IMR-90 (cell line): ENCODE measurements at regions not wholly inside any gene's neighbourhood (a gene's known extent, or its start where the extent isn't known, plus 50 kb on each side); places are given as distances from the start of the nearest gene placed in this dataset.

Source experiments
- ATAC-seq: fragments of 200-7000 bp; cut with Tn5 transposase; 2 replicates; pipeline ENCODE4 v1.9.1; 2020; ENCODE audit warnings: low read depth, mild to moderate bottlenecking, moderate library complexity
- BruUV-seq: library from RNA; stranded (reverse); fragments of 400-500 nt; replicated peaks from 2 replicates; lab custom pipeline; 2021; lab: Mats Ljungman, UMichigan
- CTCF ChIA-PET: fragments of 300-600 bp; formaldehyde crosslinking; extraction: SDS; loops from one replicate; lab custom pipeline; 2021; ENCODE audit warnings: antibody characterized with exemption; lab: Yijun Ruan, JAX
- POLR2A ChIA-PET: fragments of 300-600 bp; sonication (Branson Sonifier 250); formaldehyde crosslinking; loops from one replicate; lab custom pipeline; 2022; ENCODE audit warnings: antibody characterized with exemption; ENCODE audit not compliant: unreplicated experiment; lab: Charles Lee
- DNase-seq: peaks from one replicate; pipeline ENCODE4 v3.0.0; 2013
- H2AFZ ChIP-seq: replicated peaks from 2 replicates; pipeline ENCODE3; 2013; ENCODE audit warnings: low read length, mild to moderate bottlenecking; ENCODE audit not compliant: poor library complexity
- H2AK5ac ChIP-seq: 2 replicates; pipeline ENCODE4 v1.6.1; 2013; ENCODE audit warnings: low read depth, low read length, inconsistent platforms
- H2AK9ac ChIP-seq: replicated peaks from 2 replicates; pipeline ENCODE3; 2013; ENCODE audit warnings: mild to moderate bottlenecking, low read depth, low read length, moderate library complexity; ENCODE audit not compliant: poor library complexity
- H2BK120ac ChIP-seq: 2 replicates; pipeline ENCODE4 v1.6.1; 2013; ENCODE audit warnings: low read depth, low read length, inconsistent platforms
- H2BK15ac ChIP-seq: 3 replicates; pipeline ENCODE4 v1.6.1; 2013; ENCODE audit warnings: low read depth, low read length, inconsistent platforms
- H2BK20ac ChIP-seq: 2 replicates; pipeline ENCODE4 v1.6.1; 2013; ENCODE audit warnings: low read depth, mild to moderate bottlenecking, inconsistent platforms, low read length, moderate library complexity
- H2BK5ac ChIP-seq: 2 replicates; pipeline ENCODE4 v1.6.1; 2013; ENCODE audit warnings: mild to moderate bottlenecking, low read depth, low read length, inconsistent platforms; ENCODE audit not compliant: poor library complexity, severe bottlenecking
- H3K14ac ChIP-seq: replicated peaks from 2 replicates; pipeline ENCODE4 v1.6.1; 2013; ENCODE audit warnings: low read depth, low read length, inconsistent platforms
- H3K18ac ChIP-seq: 2 replicates; pipeline ENCODE4 v1.6.1; 2013; ENCODE audit warnings: low read depth, low read length, control low read depth
- H3K23ac ChIP-seq: 2 replicates; pipeline ENCODE4 v1.6.1; 2013; ENCODE audit warnings: low read depth, low read length, inconsistent platforms
- H3K27ac ChIP-seq: 2 replicates; pipeline ENCODE4 v1.5.1; 2013; ENCODE audit warnings: mild to moderate bottlenecking, control low read depth, low read length; ENCODE audit not compliant: insufficient read depth
- H3K27me3 ChIP-seq: 2 replicates; pipeline ENCODE4 v1.6.1; 2013; ENCODE audit warnings: low read length; ENCODE audit not compliant: control insufficient read depth, insufficient read depth
- H3K36me3 ChIP-seq: 2 replicates; pipeline ENCODE4 v1.6.1; 2013; ENCODE audit warnings: low read length, mixed read lengths; ENCODE audit not compliant: control insufficient read depth, insufficient read depth
- H3K4ac ChIP-seq: 2 replicates; pipeline ENCODE4 v1.6.1; 2013; ENCODE audit warnings: low read depth, low read length, inconsistent platforms
- H3K4me1 ChIP-seq: 2 replicates; pipeline ENCODE4 v1.6.1; 2013; ENCODE audit warnings: low read length, mixed read lengths; ENCODE audit not compliant: control insufficient read depth, insufficient read depth
- H3K4me2 ChIP-seq: 2 replicates; pipeline ENCODE4 v1.6.1; 2013; ENCODE audit warnings: low read depth, mild to moderate bottlenecking, control low read depth, low read length, moderate library complexity
- H3K4me3 ChIP-seq: 2 replicates; pipeline ENCODE4 v1.5.1; 2013; ENCODE audit warnings: low read depth, mild to moderate bottlenecking, control low read depth, low read length, moderate library complexity; ENCODE audit not compliant: insufficient read depth
- H3K56ac ChIP-seq: 2 replicates; pipeline ENCODE4 v1.6.1; 2013; ENCODE audit warnings: low read length, inconsistent platforms; ENCODE audit not compliant: insufficient read depth; ENCODE audit errors: extremely low read depth
- H3K79me1 ChIP-seq, 2 experiments: 2 replicates each; pipeline ENCODE4 v1.6.1; 2013; ENCODE audit warnings: low read length in 2 of 2, inconsistent platforms in 1 of 2, low read depth in 1 of 2
- H3K9ac ChIP-seq: 2 replicates; pipeline ENCODE4 v1.6.1; 2013; ENCODE audit warnings: low read depth, low read length, control low read depth
- H3K9me1 ChIP-seq: 2 replicates; pipeline ENCODE4 v1.6.1; 2013; ENCODE audit warnings: low read length, inconsistent platforms; ENCODE audit not compliant: insufficient read depth
- H3K9me3 ChIP-seq: 2 replicates; pipeline ENCODE4 v1.6.1; 2013; ENCODE audit warnings: low read length; ENCODE audit not compliant: control insufficient read depth, insufficient read depth
- H4K20me1 ChIP-seq: 2 replicates; pipeline ENCODE4 v1.6.1; 2013; ENCODE audit warnings: low read length, inconsistent platforms; ENCODE audit not compliant: insufficient read depth
- H4K5ac ChIP-seq: 2 replicates; pipeline ENCODE4 v1.6.1; 2013; ENCODE audit warnings: mild to moderate bottlenecking, low read depth, low read length, control low read depth
- H4K8ac ChIP-seq, 2 experiments: 2 replicates each; pipeline ENCODE4 v1.6.1; 2013; ENCODE audit warnings: low read depth in 2 of 2, low read length in 2 of 2, control low read depth in 1 of 2, inconsistent platforms in 1 of 2
- H4K91ac ChIP-seq: 2 replicates; pipeline ENCODE4 v1.6.1; 2013; ENCODE audit warnings: low read depth, low read length, inconsistent platforms; ENCODE audit not compliant: insufficient read depth
- ELK1 ChIP-seq: fragments of 150-350 bp; IDR thresholded peaks from 2 replicates; pipeline ENCODE4 v1.6.1; 2016; ENCODE audit warnings: low read depth, mild to moderate bottlenecking, low read length, moderate library complexity, borderline replicate concordance
- MXI1 ChIP-seq: IDR thresholded peaks from 2 replicates; pipeline ENCODE4 v1.6.1; 2012; ENCODE audit warnings: low read depth, mild to moderate bottlenecking, low read length, moderate library complexity, borderline replicate concordance
- RAD21 ChIP-seq: IDR thresholded peaks from 2 replicates; pipeline ENCODE4 v1.6.1; 2012; ENCODE audit warnings: low read length, improper control_type of control experiment
- SMC3 ChIP-seq: fragments of 150-350 bp; IDR thresholded peaks from 2 replicates; pipeline ENCODE4 v1.6.1; 2016; ENCODE audit warnings: low read depth, mild to moderate bottlenecking, antibody characterized with exemption, low read length, moderate library complexity
- WGBS, 2 experiments: methylation state at CpG; one replicate each; pipeline versions ENCODE4 v1.1.5 to v1.1.7; 2013; ENCODE audit warnings: missing lambda C conversion rate in 2 of 2; ENCODE audit not compliant: insufficient read length in 1 of 2; ENCODE audit errors: extremely low coverage in 2 of 2; 5-methylcytosine and 5-hydroxymethylcytosine counted together
- dilution Hi-C: fragments of 300-500 bp; cut with HindIII; formaldehyde crosslinking; loops from one replicate; pipeline ENCODE4 v1.14.3; 2018; ENCODE audit warnings: low sequenced_read_pairs; ENCODE audit not compliant: unreplicated experiment
- in situ Hi-C: fragments of 300-500 bp; cut with MboI; formaldehyde crosslinking; loops from 3 replicates; pipeline ENCODE4 v1.14.3; 2019; ENCODE audit warnings: low sequenced_read_pairs, inconsistent platforms, mixed read lengths
- intact Hi-C: fragments of 100-400 bp; cut with micrococcal nuclease; formaldehyde crosslinking; loops from 2 replicates; pipeline ENCODE4 v1.10.0; 2022

GRCh38 chr4:60930866-60931265 lies 269.3 kb upstream of the ADGRL3 start:
- Histone ChIP-seq H2AK9ac (no peak overlapping the region), H3K9ac (no peak overlapping the region), H2BK5ac (no peak overlapping the region), H4K20me1 (no peaks in the 10 kb centered on the region), H3K36me3 (no peaks in the 10 kb centered on the region), H3K23ac (no peak overlapping the region), H3K79me1 (no peaks in the 10 kb centered on the region), H3K14ac (no peak overlapping the region), H3K9me1 (no peaks in the 10 kb centered on the region), H3K4me2 (no peak overlapping the region), H2BK120ac (no peak overlapping the region), H3K9me3 (no peaks in the 10 kb centered on the region), H3K4me1 (no peaks in the 10 kb centered on the region), H3K4ac (no peak overlapping the region), H4K91ac (no peak overlapping the region), H4K8ac (no peak overlapping the region), H2AK5ac (no peak overlapping the region), H3K56ac (no peak overlapping the region), H4K5ac (no peak overlapping the region), H3K4me3 (no peak overlapping the region), H2BK15ac (no peak overlapping the region), H3K18ac (no peak overlapping the region), H2AFZ (no peak overlapping the region), H2BK20ac (no peak overlapping the region), H3K27ac (no peak overlapping the region), H3K27me3 (no peaks in the 10 kb centered on the region)
- TF ChIP-seq ELK1: no peak
- TF ChIP-seq MXI1: no peak
- TF ChIP-seq RAD21: no peak
- no peak for TF ChIP-seq SMC3
- in situ Hi-C loops (no loop called here), dilution Hi-C loops (no loop called here), intact Hi-C loops (no loop called here)
- DNase-seq (no peak), ATAC-seq (no peak)
- POLR2A ChIA-PET: no interaction called here
- no CpG with 5 or more reads among the region's 3 CpGs for WGBS, 2 experiments
- BruUV-seq: no TSS peak
- CTCF ChIA-PET: no interaction called here
